A549 (cell line): ENCODE measurements at regions not wholly inside any gene's neighbourhood (a gene's known extent, or its start where the extent isn't known, plus 50 kb on each side); places are given as distances from the start of the nearest gene placed in this dataset.

ENCODE experiments used
- ATAC-seq, 2 experiments: fragments of 200-7000 bp in 1 of 2; fragments of >200 bp in 1 of 2; cut with Nextera tagmentation in 1 of 2; cut with Tn5 transposase in 1 of 2; 3 replicates each; pipeline versions ENCODE4 v1.8.0 to v1.9.1; 2018 to 2020; ENCODE audit warnings: mild to moderate bottlenecking in 1 of 2, moderate library complexity in 1 of 2
- CTCF ChIA-PET: fragments of 300-600 bp; sonication (Branson Sonifier 250); formaldehyde crosslinking; extraction: SDS; loops from one replicate; lab custom pipeline; 2021; ENCODE audit warnings: antibody characterized with exemption, inconsistent platforms; lab: Yijun Ruan, JAX
- POLR2A ChIA-PET: fragments of 350-600 bp; formaldehyde crosslinking; extraction: SDS; loops from one replicate; lab custom pipeline; 2021; ENCODE audit warnings: antibody characterized with exemption, inconsistent platforms; lab: Yijun Ruan, JAX
- DNase-seq, 2 experiments: peaks; one replicate each; pipeline versions ENCODE4 v3.0.0 to v3.0.0-alpha.2; 2011 to 2016; ENCODE audit warnings: low read depth in 1 of 2, low spot score in 1 of 2
- FAIRE-seq: peaks from 2 replicates; lab custom pipeline; 2011; peaks lifted over from hg19 to GRCh38; lab: Jason Lieb, UNC
- H3K27ac ChIP-seq, 2 experiments: fragments of >200 bp; sonication (Bioruptor Twin); formaldehyde crosslinking; 3 replicates each; pipeline ENCODE4 v1.5.1; 2016 to 2017
- H3K4me1 ChIP-seq: fragments of >200 bp; sonication (Bioruptor Twin); formaldehyde crosslinking; 3 replicates; pipeline ENCODE4 v1.6.1; 2016
- H3K4me2 ChIP-seq: fragments of >200 bp; sonication (Bioruptor Twin); formaldehyde crosslinking; 3 replicates; pipeline ENCODE4 v1.6.1; 2016
- H3K4me3 ChIP-seq: fragments of >200 bp; sonication (Bioruptor Twin); formaldehyde crosslinking; 3 replicates; pipeline ENCODE4 v1.5.1; 2016
- H3K9me3 ChIP-seq: fragments of >200 bp; sonication (Bioruptor Twin); formaldehyde crosslinking; 3 replicates; pipeline ENCODE4 v1.6.1; 2016
- CBX8 ChIP-seq: fragments of 200-600 bp; sonication (generic); IDR thresholded peaks from 2 replicates; pipeline ENCODE4 v1.6.1; 2016
- CHD4 ChIP-seq: fragments of 200-600 bp; sonication (generic); IDR thresholded peaks from 2 replicates; pipeline ENCODE4 v1.6.1; 2016; ENCODE audit warnings: antibody characterized with exemption, mild to moderate bottlenecking, borderline replicate concordance
- E2F6 ChIP-seq: IDR thresholded peaks from 2 replicates; pipeline ENCODE4 v1.6.1; 2012; ENCODE audit warnings: low read depth, borderline replicate concordance
- ELK1 ChIP-seq: fragments of 150-350 bp; IDR thresholded peaks from 2 replicates; pipeline ENCODE4 v1.6.1; 2014; ENCODE audit warnings: low read depth, mild to moderate bottlenecking, low read length
- FOSB ChIP-seq: fragments of 250-450 bp; sonication (Bioruptor Pico); IDR thresholded peaks from 2 replicates; pipeline ENCODE4 v1.5.0; 2020; ENCODE audit warnings: mild to moderate bottlenecking, moderate library complexity
- FOSL2 ChIP-seq, 2 experiments: fragments of 450-650 bp in 1 of 2; fragments of >200 bp in 1 of 2; sonication (Bioruptor Twin) in 1 of 2; formaldehyde crosslinking; IDR thresholded peaks; 2 replicates each; pipeline versions ENCODE4 v1.5.0 to v1.6.1; 2016 to 2020; ENCODE audit warnings: mild to moderate bottlenecking in 1 of 2, moderate library complexity in 1 of 2
- FOXS1 ChIP-seq: fragments of 250-450 bp; sonication (Bioruptor Pico); IDR thresholded peaks from 2 replicates; pipeline ENCODE4 v1.5.0; 2020; ENCODE audit warnings: mild to moderate bottlenecking, moderate library complexity
- HES2 ChIP-seq: fragments of >200 bp; sonication (Bioruptor Twin); formaldehyde crosslinking; IDR thresholded peaks from 2 replicates; pipeline ENCODE4 v1.6.1; 2016
- HOXA7 ChIP-seq: fragments of 250-450 bp; sonication (Bioruptor Pico); IDR thresholded peaks from 2 replicates; pipeline ENCODE4 v1.5.0; 2020; ENCODE audit warnings: mild to moderate bottlenecking, moderate library complexity
- HOXB5 ChIP-seq: fragments of 250-450 bp; sonication (Bioruptor Pico); IDR thresholded peaks from 2 replicates; pipeline ENCODE4 v1.5.0; 2020; ENCODE audit warnings: mild to moderate bottlenecking, moderate library complexity
- JUN ChIP-seq, 2 experiments: fragments of >200 bp; sonication (Bioruptor Twin); formaldehyde crosslinking; IDR thresholded peaks; 2 replicates in 1 of 2; 3 replicates in 1 of 2; pipeline ENCODE4 v1.6.1; 2016 to 2017
- KDM1A ChIP-seq: fragments of 200-600 bp; sonication (generic); IDR thresholded peaks from 2 replicates; pipeline ENCODE4 v1.6.1; 2016; ENCODE audit warnings: low read depth, mild to moderate bottlenecking
- KDM5A ChIP-seq: fragments of 200-600 bp; sonication (generic); IDR thresholded peaks from 2 replicates; pipeline ENCODE4 v1.6.1; 2016; ENCODE audit warnings: antibody characterized with exemption, mild to moderate bottlenecking
- MAZ ChIP-seq: fragments of 150-350 bp; IDR thresholded peaks from 2 replicates; pipeline ENCODE4 v1.6.1; 2014; ENCODE audit warnings: antibody characterized with exemption, low read depth, low read length, borderline replicate concordance
- MYC ChIP-seq: IDR thresholded peaks from 2 replicates; pipeline ENCODE4 v1.6.1; 2012; ENCODE audit warnings: mild to moderate bottlenecking, inconsistent platforms, low read length, improper control_type of control experiment, borderline replicate concordance
- NR3C1 ChIP-seq: fragments of >200 bp; sonication (Bioruptor Twin); formaldehyde crosslinking; IDR thresholded peaks from 3 replicates; pipeline ENCODE4 v1.6.1; 2017
- PHF8 ChIP-seq: fragments of 200-600 bp; sonication (generic); IDR thresholded peaks from 2 replicates; pipeline ENCODE4 v1.6.1; 2016; ENCODE audit warnings: low read depth, mild to moderate bottlenecking, antibody characterized with exemption, moderate library complexity, borderline replicate concordance
- POLR2AphosphoS2 ChIP-seq: conservative IDR thresholded peaks from 2 replicates; pipeline ENCODE4 v1.6.1; 2012; ENCODE audit warnings: low read length, improper control_type of control experiment, inconsistent platforms
- RAD21 ChIP-seq, 2 experiments: fragments of >200 bp in 1 of 2; sonication (Bioruptor Twin) in 1 of 2; formaldehyde crosslinking in 1 of 2; IDR thresholded peaks in 1 of 2; conservative IDR thresholded peaks in 1 of 2; 2 replicates in 1 of 2; 3 replicates in 1 of 2; pipeline ENCODE4 v1.6.1; 2012 to 2018; ENCODE audit warnings: inconsistent platforms in 1 of 2
- RARB ChIP-seq: fragments of 250-450 bp; sonication (Bioruptor Pico); IDR thresholded peaks from 2 replicates; pipeline ENCODE4 v1.8.0; 2021; ENCODE audit warnings: mild to moderate bottlenecking, moderate library complexity
- SMC3 ChIP-seq: fragments of >200 bp; sonication (Bioruptor Twin); formaldehyde crosslinking; IDR thresholded peaks from 3 replicates; pipeline ENCODE4 v1.6.1; 2018; ENCODE audit warnings: inconsistent platforms
- TFCP2L1 ChIP-seq: fragments of 250-450 bp; sonication (Bioruptor Pico); IDR thresholded peaks from 2 replicates; pipeline ENCODE4 v1.5.0; 2021; ENCODE audit warnings: mild to moderate bottlenecking
- TP53 ChIP-seq: fragments of 250-450 bp; sonication (Bioruptor Pico); IDR thresholded peaks from 2 replicates; pipeline ENCODE4 v1.5.0; 2021; ENCODE audit warnings: mild to moderate bottlenecking, moderate library complexity
- ZC3H11A ChIP-seq: fragments of 450-650 bp; IDR thresholded peaks from 2 replicates; pipeline ENCODE4 v1.6.1; 2014; ENCODE audit warnings: antibody characterized with exemption, mild to moderate bottlenecking
- ZSCAN20 ChIP-seq: fragments of 250-450 bp; sonication (Bioruptor Pico); IDR thresholded peaks from 2 replicates; pipeline ENCODE4 v1.8.0; 2022; ENCODE audit warnings: mild to moderate bottlenecking, moderate library complexity
- WGBS: methylation state at CpG from one replicate; pipeline ENCODE4 v1.1.6; 2017; ENCODE audit errors: missing lambda C conversion rate; 5-methylcytosine and 5-hydroxymethylcytosine counted together
- TF ChIP-seq, protein P1 (sequence below): fragments of 450-650 bp; IDR thresholded peaks from 2 replicates; pipeline ENCODE4 v1.6.1; 2014; ENCODE audit warnings: antibody characterized with exemption

GRCh38 chr9:126117158-126117425, 209.5 kb upstream of the MVB12B start:
- no peak for DNase-seq
- peaks cover 1% of the 10 kb centered on the region; the same call in 1 of the 3 replicates for H3K9me3 ChIP-seq
- no peak for FAIRE-seq
- H3K4me2 ChIP-seq = no peak overlapping the region
- TF ChIP-seq ZC3H11A (no peak), FOXS1 (CRISPR knock-in tag) (no peak), POLR2AphosphoS2 (no peak), NR3C1 (no peak), TP53 (no peak), CHD4 (no peak), TFCP2L1 (no peak)
- no peak overlapping the region for H3K4me3 ChIP-seq
- WGBS = 93% methylated on average over 4 of the region's 4 CpGs
- H3K4me1 ChIP-seq = no peaks in the 10 kb centered on the region
- POLR2A ChIA-PET = no interaction called here
- H3K27ac ChIP-seq = no peak overlapping the region
- ATAC-seq = no peak
- CTCF ChIA-PET = interaction anchor here (0.7 kb wide), 1 partner anchor 30 kb away, joined by 3 read pairs; no protein-coding TSS in a partner anchor

DNA sequence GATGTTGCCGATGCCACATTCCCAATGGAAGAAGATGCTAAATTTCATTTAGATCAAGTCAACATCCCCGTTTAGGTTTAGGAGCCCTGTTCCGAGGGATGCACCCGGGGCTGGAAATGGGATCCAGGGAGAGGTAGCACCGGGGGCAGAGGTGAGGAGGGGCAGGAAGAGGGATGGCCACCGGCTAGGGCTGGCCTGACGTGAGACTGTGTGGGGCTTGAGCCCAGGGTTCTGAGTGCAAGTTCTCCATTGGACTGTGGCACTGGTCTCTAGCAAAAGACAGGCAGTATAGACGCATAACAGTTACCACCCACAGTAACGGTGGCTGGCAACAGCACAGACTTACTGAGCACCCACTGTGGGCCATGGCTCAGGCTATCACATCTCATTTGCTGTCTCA, 209.0 kb upstream of the MVB12B start:
- ATAC-seq (no peak), DNase-seq (no peak), FAIRE-seq (no peak)
- no peak overlapping the region for H3K4me2 ChIP-seq
- WGBS = 60% methylated on average over 6 of the region's 9 CpGs
- no peak overlapping the region for H3K4me3 ChIP-seq
- no peak overlapping the region for H3K27ac ChIP-seq
- POLR2A ChIA-PET = no interaction called here
- H3K9me3 ChIP-seq = peaks cover 2% of the 10 kb centered on the region; the same call in 1 of the 3 replicates
- no peaks in the 10 kb centered on the region for H3K4me1 ChIP-seq
- CTCF ChIA-PET = no interaction called here
- no peak for TF ChIP-seq SMC3
- TF ChIP-seq ZSCAN20 (CRISPR knock-in tag) = no peak
- TF ChIP-seq CBX8 = no peak
- TF ChIP-seq TP53 = no peak
- TF ChIP-seq FOSB = no peak
- no peak for TF ChIP-seq E2F6
- TF ChIP-seq, all 56 proteins: peak for 0

DNA sequence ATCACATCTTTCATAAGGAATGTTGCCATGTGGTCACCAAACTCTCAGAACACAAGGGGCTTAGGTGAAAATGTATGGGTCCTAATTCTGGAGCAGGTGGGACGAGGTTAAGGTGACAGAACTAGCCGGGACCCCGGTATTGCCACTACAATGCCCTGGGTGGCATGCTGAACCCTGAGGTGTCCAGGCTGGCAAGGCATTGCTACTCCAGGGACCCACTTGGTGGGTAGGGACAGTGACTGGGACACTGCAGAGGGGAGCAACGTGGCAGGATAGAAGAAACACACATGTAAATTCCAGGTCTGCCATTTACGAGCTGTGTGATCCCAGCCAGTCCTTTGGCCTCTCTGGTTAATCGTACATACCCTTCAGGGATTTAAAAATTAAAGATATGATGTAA, 206.9 kb upstream of the MVB12B start:
- CTCF ChIA-PET = no interaction called here
- POLR2A ChIA-PET = no interaction called here
- WGBS = 2% methylated on average over 6 of the region's 6 CpGs
- Histone ChIP-seq H3K4me3 (no peak overlapping the region), H3K9me3 (peaks cover 2% of the 10 kb centered on the region; the same call in 1 of the 3 replicates), H3K4me1 (no peaks in the 10 kb centered on the region), H3K4me2 (no peak overlapping the region), H3K27ac (no peak overlapping the region)
- no peak for TF ChIP-seq RARB (CRISPR knock-in tag)
- TF ChIP-seq RAD21 (conservative IDR thresholded peaks at IDR 0.05 in 1 of 2, IDR thresholded peaks at IDR 0.05 in 1 of 2) = no peak
- TF ChIP-seq HOXB5 (CRISPR knock-in tag) = no peak
- TF ChIP-seq HOXA7 (CRISPR knock-in tag) = no peak
- no peak for TF ChIP-seq MYC
- TF ChIP-seq TP53 = no peak
- TF ChIP-seq FOSL2 (IDR thresholded peaks at IDR 0.05) = no peak
- no peak for TF ChIP-seq FOSL2 (CRISPR knock-in tag; IDR thresholded peaks at IDR 0.05)
- TF ChIP-seq KDM5A = no peak
- no peak for TF ChIP-seq JUN (IDR thresholded peaks at IDR 0.05)
- TF ChIP-seq POLR2AphosphoS2 = no peak
- TF ChIP-seq CHD4 = no peak
- no peak for TF ChIP-seq NR3C1
- TF ChIP-seq, protein P1, sequence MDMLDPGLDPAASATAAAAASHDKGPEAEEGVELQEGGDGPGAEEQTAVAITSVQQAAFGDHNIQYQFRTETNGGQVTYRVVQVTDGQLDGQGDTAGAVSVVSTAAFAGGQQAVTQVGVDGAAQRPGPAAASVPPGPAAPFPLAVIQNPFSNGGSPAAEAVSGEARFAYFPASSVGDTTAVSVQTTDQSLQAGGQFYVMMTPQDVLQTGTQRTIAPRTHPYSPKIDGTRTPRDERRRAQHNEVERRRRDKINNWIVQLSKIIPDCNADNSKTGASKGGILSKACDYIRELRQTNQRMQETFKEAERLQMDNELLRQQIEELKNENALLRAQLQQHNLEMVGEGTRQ = no peak
- TF ChIP-seq MAZ = no peak
- no peak for TF ChIP-seq PHF8
- TF ChIP-seq HES2 = no peak
- no peak for TF ChIP-seq ZC3H11A
- no peak for TF ChIP-seq ELK1
- no peak for TF ChIP-seq KDM1A
- FAIRE-seq (no peak), ATAC-seq (no peak), DNase-seq (no peak)
